ENCODE measurements at regions not wholly inside any gene's neighbourhood (a gene's known extent, or its start where the extent isn't known, plus 50 kb on each side); places are given as distances from the start of the nearest gene placed in this dataset.

DNA sequence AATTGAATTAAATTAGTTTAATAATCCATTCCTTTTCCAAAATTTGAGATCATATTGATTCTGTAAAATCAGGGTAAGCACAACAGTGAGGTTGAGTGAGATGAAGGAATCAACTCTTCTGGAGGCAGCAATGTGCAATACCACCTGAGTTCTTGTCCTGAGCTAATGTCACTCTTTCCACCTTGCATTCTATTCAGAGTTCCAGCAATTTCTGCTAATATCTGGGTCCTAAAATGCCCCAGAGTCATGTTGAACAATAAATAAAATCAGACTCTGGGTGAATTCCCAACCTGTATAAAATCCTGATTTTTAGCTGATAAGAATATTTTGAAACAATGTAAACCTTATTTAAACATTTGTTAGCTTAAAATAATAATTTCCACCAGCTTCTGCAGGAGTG, 590.8 kb upstream of the ADGRB3 start:
- H3K4me3 ChIP-seq (ENCODE audit: low read depth, low read length): no peak overlapping the region
- TF ChIP-seq, protein P1, sequence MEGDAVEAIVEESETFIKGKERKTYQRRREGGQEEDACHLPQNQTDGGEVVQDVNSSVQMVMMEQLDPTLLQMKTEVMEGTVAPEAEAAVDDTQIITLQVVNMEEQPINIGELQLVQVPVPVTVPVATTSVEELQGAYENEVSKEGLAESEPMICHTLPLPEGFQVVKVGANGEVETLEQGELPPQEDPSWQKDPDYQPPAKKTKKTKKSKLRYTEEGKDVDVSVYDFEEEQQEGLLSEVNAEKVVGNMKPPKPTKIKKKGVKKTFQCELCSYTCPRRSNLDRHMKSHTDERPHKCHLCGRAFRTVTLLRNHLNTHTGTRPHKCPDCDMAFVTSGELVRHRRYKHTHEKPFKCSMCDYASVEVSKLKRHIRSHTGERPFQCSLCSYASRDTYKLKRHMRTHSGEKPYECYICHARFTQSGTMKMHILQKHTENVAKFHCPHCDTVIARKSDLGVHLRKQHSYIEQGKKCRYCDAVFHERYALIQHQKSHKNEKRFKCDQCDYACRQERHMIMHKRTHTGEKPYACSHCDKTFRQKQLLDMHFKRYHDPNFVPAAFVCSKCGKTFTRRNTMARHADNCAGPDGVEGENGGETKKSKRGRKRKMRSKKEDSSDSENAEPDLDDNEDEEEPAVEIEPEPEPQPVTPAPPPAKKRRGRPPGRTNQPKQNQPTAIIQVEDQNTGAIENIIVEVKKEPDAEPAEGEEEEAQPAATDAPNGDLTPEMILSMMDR (IDR thresholded peaks at IDR 0.05; ENCODE audit: borderline replicate concordance, insufficient read depth, low read depth, low read length): no peak

DNA sequence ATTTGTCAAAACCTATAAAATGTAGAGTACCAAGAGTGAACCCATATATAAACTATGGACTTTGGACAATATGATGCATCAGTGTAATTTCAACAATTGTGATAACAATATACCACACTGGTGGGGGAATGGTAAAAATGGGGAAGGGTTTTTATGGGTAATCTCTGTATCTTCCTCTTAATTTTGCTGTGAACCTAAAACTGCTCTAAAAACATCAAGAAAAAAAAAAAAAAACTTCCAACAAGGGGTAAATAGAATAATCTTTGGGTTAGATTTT, 592.0 kb upstream of the ADGRB3 start:
- H3K4me3 ChIP-seq (ENCODE audit: low read depth, low read length): no peak overlapping the region
- TF ChIP-seq, protein P1 (IDR thresholded peaks at IDR 0.05; ENCODE audit: borderline replicate concordance, insufficient read depth, low read depth, low read length): no peak

DNA sequence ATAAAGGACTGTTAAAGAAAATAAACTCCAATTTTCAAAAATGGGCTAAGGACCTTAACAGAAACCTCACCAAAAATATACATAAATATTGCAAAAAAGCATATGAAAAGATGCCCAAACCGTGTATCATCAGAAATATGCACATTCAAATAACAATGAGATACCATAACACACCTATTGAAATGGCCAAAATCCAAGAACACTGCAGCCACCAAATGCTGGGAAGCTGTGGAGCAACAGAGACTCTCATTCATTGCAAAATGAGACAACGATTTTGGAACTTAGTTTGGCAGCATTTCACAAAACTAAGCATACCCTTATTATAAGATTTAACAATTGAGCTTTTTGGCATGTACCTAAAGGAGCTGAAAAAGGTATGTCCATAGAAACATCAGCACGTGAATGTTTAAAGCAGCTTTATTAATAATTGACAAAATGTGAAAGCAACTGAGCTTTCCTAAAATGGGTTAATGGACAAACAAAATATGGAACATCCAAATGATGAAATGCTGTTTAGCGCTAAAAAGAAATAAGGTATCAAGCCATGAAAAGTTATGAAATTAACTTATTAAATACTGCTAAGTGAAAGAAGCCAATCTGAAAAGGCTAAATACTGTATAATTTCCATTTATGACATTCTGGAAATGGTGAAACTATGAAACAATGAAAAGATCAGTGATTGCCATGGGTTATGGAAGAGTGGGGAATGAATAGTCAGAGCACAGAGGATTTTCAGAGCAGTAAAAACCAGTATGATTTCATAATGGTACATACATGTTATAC, 592.6 kb upstream of the ADGRB3 start:
- H3K4me3 ChIP-seq (ENCODE audit: low read depth, low read length): no peak overlapping the region
- TF ChIP-seq, protein P1 (IDR thresholded peaks at IDR 0.05; ENCODE audit: borderline replicate concordance, insufficient read depth, low read depth, low read length): no peak

DNA sequence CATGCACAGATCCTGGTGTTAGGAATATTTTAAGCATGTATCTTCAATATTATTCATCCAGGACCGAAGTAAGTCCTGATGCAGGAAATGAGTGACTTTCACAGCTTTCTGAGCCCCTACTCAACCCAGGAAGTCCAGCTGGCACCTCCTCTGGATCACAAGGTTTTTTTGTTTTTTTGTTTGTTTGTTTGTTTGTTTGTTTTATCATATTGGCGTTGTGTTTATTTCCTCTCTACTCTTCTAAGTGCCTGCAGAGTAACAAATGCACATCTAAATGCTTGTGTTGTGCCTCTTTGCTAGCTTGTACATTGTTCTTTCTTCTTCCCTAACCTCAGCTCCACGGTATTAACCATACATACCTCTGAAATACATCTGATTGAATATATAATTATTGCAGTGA, 594.3 kb upstream of the ADGRB3 start:
- TF ChIP-seq, protein P1 (IDR thresholded peaks at IDR 0.05; ENCODE audit: borderline replicate concordance, insufficient read depth, low read depth, low read length): no peak
- no peak overlapping the region for H3K4me3 ChIP-seq (ENCODE audit: low read depth, low read length)

DNA sequence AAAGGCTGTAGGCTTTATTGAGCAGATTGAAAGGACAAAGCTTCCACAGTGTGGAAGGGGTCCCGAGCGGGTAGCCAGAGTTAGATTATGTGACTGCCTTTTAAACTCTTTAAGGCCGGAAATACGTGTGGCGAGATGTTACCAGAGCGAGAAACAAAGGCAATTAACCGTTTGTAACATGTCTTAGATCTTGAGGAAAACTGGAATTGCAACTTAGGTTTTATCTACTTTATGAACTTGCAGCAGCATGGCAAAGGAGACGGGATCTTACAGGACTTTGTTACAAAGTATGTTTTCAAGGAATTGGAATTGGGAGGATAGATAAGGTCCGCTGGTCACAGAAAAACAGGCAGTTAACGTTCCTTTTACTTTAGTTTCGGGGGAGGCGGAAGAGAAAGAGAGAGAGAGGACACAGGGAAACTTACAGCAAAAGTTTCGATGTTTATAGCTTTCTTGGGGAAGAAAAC, 594.7 kb upstream of the ADGRB3 start:
- TF ChIP-seq, protein P1 (IDR thresholded peaks at IDR 0.05; ENCODE audit: borderline replicate concordance, insufficient read depth, low read depth, low read length): no peak
- H3K4me3 ChIP-seq (ENCODE audit: low read depth, low read length): no peak overlapping the region

DNA sequence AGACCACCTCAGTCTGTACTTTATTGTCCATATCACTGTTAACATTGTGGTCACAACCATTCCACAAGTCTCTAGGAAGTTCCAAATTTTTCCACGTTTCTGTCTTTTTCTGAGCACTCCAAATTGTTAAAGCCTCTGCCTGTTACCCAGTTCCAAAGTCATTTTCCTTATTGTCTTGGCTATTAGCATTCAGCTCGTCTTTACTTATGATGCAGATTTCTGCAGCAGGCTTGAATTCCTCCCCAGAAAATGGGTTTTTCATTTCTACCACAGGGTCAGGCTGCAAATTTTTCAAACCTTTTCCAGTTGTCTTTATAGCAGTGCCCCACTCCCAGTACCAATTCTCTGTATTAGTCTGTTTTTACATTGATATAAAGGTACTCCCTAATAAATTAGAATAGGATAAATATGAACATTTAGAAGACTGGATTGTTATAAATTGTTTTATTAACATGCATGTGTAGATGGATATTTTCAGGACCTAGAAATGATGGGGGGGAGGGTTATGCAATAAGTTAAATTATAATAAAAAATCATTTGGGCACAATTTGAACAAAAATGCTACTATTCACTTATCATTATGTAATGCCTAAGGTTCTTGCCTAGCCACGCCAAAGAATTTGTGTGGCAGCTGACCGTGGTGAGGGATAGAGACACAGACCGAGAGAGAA, 595.3 kb upstream of the ADGRB3 start:
- no peak overlapping the region for H3K4me3 ChIP-seq (ENCODE audit: low read depth, low read length)
- TF ChIP-seq, protein P1 (IDR thresholded peaks at IDR 0.05; ENCODE audit: borderline replicate concordance, insufficient read depth, low read depth, low read length): no peak

All from GM12875 (cell line).